Sigmoid colon (tissue), 3 donors: ENCODE measurements at regions not wholly inside any gene's neighbourhood (a gene's known extent, or its start where the extent isn't known, plus 50 kb on each side); places are given as distances from the start of the nearest gene placed in this dataset.

Source experiments
- POLR2A ChIP-seq, 2 donors: fragments of 450-650 bp; IDR thresholded peaks; one replicate each; pipeline ENCODE4 v1.6.1; 2016; ENCODE audit warnings: antibody characterized with exemption in 2 of 2, mild to moderate bottlenecking in 2 of 2, moderate library complexity in 2 of 2
- TF ChIP-seq, protein P1 (sequence below), 4 experiments: fragments of 450-650 bp in 3 of 4; fragments of 200-600 bp in 1 of 4; IDR thresholded peaks; one replicate each; pipeline ENCODE4 v1.5.1; 2016 to 2019; ENCODE audit warnings: antibody characterized with exemption in 4 of 4, mild to moderate bottlenecking in 3 of 4, moderate library complexity in 2 of 4

DNA sequence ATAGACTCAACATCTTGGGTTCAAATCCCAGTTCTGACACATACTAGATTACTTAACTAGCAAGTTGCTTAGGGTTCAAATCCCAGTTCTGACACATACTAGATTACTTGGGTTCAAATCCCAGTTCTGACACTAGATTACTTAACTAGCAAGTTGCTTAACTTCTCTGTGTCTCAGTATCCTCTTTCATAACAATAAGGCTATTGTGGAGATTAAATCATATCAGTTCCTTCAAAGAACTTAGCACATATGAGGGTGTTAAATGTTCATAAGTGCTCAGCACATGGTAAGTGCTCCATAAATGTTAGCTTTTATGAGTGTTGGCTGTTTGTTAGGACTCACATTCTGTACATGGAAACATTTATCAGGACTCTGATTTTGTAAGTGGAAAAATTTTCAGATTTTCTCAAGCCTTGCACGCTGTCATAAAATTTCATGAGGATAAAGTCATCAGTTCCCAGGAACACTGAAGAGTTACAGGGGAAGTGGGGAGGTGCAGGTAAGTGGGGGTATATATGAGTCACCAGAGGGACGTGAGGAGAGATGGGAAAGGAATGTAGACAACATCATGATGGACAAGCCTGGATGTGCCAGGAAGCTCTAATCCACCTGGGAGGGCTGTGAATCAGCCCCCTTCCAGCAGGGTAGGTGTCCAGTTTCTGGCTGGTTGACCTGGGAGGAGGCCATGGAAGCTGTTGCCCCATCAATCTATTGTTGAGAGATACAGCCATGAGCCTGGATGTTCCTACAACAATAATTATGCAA, 532.2 kb upstream of the WWC1 start:
- TF ChIP-seq, protein P1, sequence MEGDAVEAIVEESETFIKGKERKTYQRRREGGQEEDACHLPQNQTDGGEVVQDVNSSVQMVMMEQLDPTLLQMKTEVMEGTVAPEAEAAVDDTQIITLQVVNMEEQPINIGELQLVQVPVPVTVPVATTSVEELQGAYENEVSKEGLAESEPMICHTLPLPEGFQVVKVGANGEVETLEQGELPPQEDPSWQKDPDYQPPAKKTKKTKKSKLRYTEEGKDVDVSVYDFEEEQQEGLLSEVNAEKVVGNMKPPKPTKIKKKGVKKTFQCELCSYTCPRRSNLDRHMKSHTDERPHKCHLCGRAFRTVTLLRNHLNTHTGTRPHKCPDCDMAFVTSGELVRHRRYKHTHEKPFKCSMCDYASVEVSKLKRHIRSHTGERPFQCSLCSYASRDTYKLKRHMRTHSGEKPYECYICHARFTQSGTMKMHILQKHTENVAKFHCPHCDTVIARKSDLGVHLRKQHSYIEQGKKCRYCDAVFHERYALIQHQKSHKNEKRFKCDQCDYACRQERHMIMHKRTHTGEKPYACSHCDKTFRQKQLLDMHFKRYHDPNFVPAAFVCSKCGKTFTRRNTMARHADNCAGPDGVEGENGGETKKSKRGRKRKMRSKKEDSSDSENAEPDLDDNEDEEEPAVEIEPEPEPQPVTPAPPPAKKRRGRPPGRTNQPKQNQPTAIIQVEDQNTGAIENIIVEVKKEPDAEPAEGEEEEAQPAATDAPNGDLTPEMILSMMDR (IDR thresholded peaks at IDR 0.05), result no peak
- no peak for TF ChIP-seq POLR2A (IDR thresholded peaks at IDR 0.05)
